GM12878 (cell line): ENCODE measurements at regions not wholly inside any gene's neighbourhood (a gene's known extent, or its start where the extent isn't known, plus 50 kb on each side); places are given as distances from the start of the nearest gene placed in this dataset.

Source experiments
- CEBPB ChIP-seq, 2 experiments: fragments of 150-350 bp in 1 of 2; IDR thresholded peaks; 2 replicates each; pipeline ENCODE4 v1.6.1; 2012 to 2014; ENCODE audit warnings: low read depth in 2 of 2, low read length in 2 of 2, borderline replicate concordance in 1 of 2, inconsistent platforms in 1 of 2
- CREM ChIP-seq: IDR thresholded peaks from 2 replicates; pipeline ENCODE4 v1.6.1; 2014; ENCODE audit warnings: antibody characterized with exemption, low read depth
- CTCF ChIP-seq, 3 experiments: IDR thresholded peaks in 2 of 3; conservative IDR thresholded peaks in 1 of 3; 2 replicates each; pipeline ENCODE4 v1.5.1; 2011; ENCODE audit warnings: low read depth in 3 of 3, low read length in 3 of 3, mild to moderate bottlenecking in 3 of 3, control low read depth in 2 of 3, moderate library complexity in 2 of 3, inconsistent platforms in 1 of 3, mixed read lengths in 1 of 3; ENCODE audit not compliant: control insufficient read depth in 2 of 3, insufficient read depth in 1 of 3; ENCODE audit errors: extremely low read depth in 1 of 3
- MAX ChIP-seq: IDR thresholded peaks from 2 replicates; pipeline ENCODE4 v1.6.1; 2012; ENCODE audit warnings: low read depth, low read length, improper control_type of control experiment
- POLR2AphosphoS2 ChIP-seq: IDR thresholded peaks from 2 replicates; pipeline ENCODE4 v1.6.1; 2011; ENCODE audit warnings: low read depth, mild to moderate bottlenecking, low read length, improper control_type of control experiment, moderate library complexity
- PRDM15 ChIP-seq: fragments of 450-650 bp; formaldehyde crosslinking; IDR thresholded peaks from 2 replicates; pipeline ENCODE4 v1.4.0; 2020; ENCODE audit warnings: mild to moderate bottlenecking, moderate library complexity
- REST ChIP-seq: IDR thresholded peaks from 2 replicates; pipeline ENCODE4 v1.6.1; 2012; ENCODE audit warnings: mild to moderate bottlenecking, low read depth, low read length
- TAF1 ChIP-seq: IDR thresholded peaks from 2 replicates; pipeline ENCODE4 v1.6.1; 2011; ENCODE audit warnings: mild to moderate bottlenecking, low read depth, low read length, borderline replicate concordance
- USF1 ChIP-seq: IDR thresholded peaks from 2 replicates; pipeline ENCODE4 v1.6.1; 2011; ENCODE audit warnings: borderline replicate concordance, low read depth, mild to moderate bottlenecking, moderate library complexity, mixed read lengths, low read length; ENCODE audit not compliant: insufficient read depth; ENCODE audit errors: extremely low read length
- ZNF217 ChIP-seq: fragments of 450-650 bp; IDR thresholded peaks from 2 replicates; pipeline ENCODE4 v1.6.1; 2017; ENCODE audit warnings: antibody characterized with exemption, mild to moderate bottlenecking
- ZSCAN29 ChIP-seq: fragments of 450-650 bp; IDR thresholded peaks from 2 replicates; pipeline ENCODE4 v1.6.1; 2017; ENCODE audit warnings: mild to moderate bottlenecking, moderate library complexity

- TF ChIP-seq USF1 (no peak), TAF1 (no peak), CTCF (IDR thresholded peaks at IDR 0.05 in 2 of 3, conservative IDR thresholded peaks at IDR 0.05 in 1 of 3; ENCODE audit: control insufficient read depth in 2 of 3, extremely low read depth in 1 of 3, insufficient read depth in 1 of 3, low read depth in 3 of 3, low read length in 3 of 3) (no peak), MAX (no peak), CEBPB (IDR thresholded peaks at IDR 0.05; ENCODE audit: borderline replicate concordance in 1 of 2, low read depth in 2 of 2, low read length in 2 of 2) (no peak), CREM (no peak), PRDM15 (CRISPR knock-in tag) (no peak), ZSCAN29 (no peak), REST (no peak), POLR2AphosphoS2 (no peak), ZNF217 (no peak)
Observed at GRCh38 chr16:5693426-5693825, 595.8 kb upstream of the EEF2KMT start.
